ENCODE measurements at regions not wholly inside any gene's neighbourhood (a gene's known extent, or its start where the extent isn't known, plus 50 kb on each side); places are given as distances from the start of the nearest gene placed in this dataset.

- WGBS (ENCODE audit: insufficient coverage), result no CpG with 5 or more reads among the region's 1 CpG
- no peak overlapping the region for H3K4me3 Mint-ChIP-seq
These were observed 199.3 kb upstream of the KYNU start for GRCh38 chr2:142678164-142678563.

DNA sequence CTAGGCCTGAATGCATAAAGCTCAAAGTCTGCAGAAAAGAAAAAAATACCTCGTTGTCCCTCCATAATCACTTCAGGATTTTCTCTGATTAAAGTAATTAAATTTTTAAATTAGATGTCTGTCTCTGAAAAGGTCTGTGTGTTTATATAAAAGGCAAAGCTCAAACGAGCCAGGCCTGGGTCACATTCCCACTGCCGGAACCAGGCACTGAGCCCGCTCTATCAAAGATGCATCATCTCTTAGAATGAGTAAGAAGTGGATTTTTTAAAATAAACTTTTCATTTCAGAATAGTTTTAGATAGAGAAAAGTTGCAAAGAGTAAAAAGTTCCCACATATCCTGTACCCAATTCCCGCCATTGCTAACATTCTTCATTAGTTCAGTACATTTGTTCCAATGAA, 202.1 kb upstream of the KYNU start:
- Mint-ChIP-seq H3K4me1 (no peaks in the 10 kb centered on the region), H3K36me3 (no peaks in the 10 kb centered on the region), H3K4me3 (no peak overlapping the region), H3K27ac (no peak overlapping the region), H3K9me3 (peaks cover 0 to 1% (median 0%) of the 10 kb centered on the region in 7 donors), H3K27me3 (ENCODE audit: low read depth in 3 of 3) (peaks cover 0 to 2% (median 2%) of the 10 kb centered on the region in 3 donors)
- Histone ChIP-seq H3K79me2 (ENCODE audit: insufficient read depth, low read length) (no peaks in the 10 kb centered on the region), H3K36me3 (replicated peaks in 1 of 2; ENCODE audit: control insufficient read depth in 1 of 2, insufficient read depth in 2 of 2, low read length in 2 of 2) (no peaks in the 10 kb centered on the region), H3K4me1 (ENCODE audit: control insufficient read depth in 1 of 2, insufficient read depth in 2 of 2, low read length in 2 of 2) (no peaks in the 10 kb centered on the region), H2AFZ (ENCODE audit: insufficient read depth, low read depth, low read length, poor library complexity, severe bottlenecking) (no peak overlapping the region), H3K9ac (ENCODE audit: insufficient read depth, low read length, poor library complexity, severe bottlenecking) (no peak overlapping the region), H3K27ac (ENCODE audit: low read depth in 1 of 2, low read length in 2 of 2) (no peak overlapping the region), H3K9me3 (replicated peaks in 1 of 2; ENCODE audit: control insufficient read depth in 1 of 2, insufficient read depth in 1 of 2, low read length in 2 of 2) (no peaks in the 10 kb centered on the region), H3K4me2 (replicated peaks; ENCODE audit: extremely low read depth, low read length, poor library complexity, severe bottlenecking) (no peak overlapping the region), H3K4me3 (replicated peaks in 1 of 3; ENCODE audit: low read depth in 2 of 3, low read length in 3 of 3) (no peak overlapping the region), H4K20me1 (ENCODE audit: insufficient read depth, low read length) (no peaks in the 10 kb centered on the region), H3K27me3 (ENCODE audit: control insufficient read depth in 2 of 2, insufficient read depth in 2 of 2, low read length in 2 of 2) (no peaks in the 10 kb centered on the region)
- TF ChIP-seq CTCF (IDR thresholded peaks at IDR 0.05), result no peak
- intact Hi-C loops (cut with micrococcal nuclease), result no loop called here
- DNase-seq, result no peak
- WGBS (ENCODE audit: insufficient coverage), result no CpG with 5 or more reads among the region's 5 CpGs

More at GRCh38 chr2:142678164-142678563, 199.3 kb upstream of the KYNU start:
- Histone ChIP-seq H3K9ac (ENCODE audit: insufficient read depth, low read length, poor library complexity, severe bottlenecking) (no peak overlapping the region), H4K20me1 (ENCODE audit: insufficient read depth, low read length) (no peaks in the 10 kb centered on the region), H3K9me3 (replicated peaks in 1 of 2; ENCODE audit: control insufficient read depth in 1 of 2, insufficient read depth in 1 of 2, low read length in 2 of 2) (no peaks in the 10 kb centered on the region), H3K79me2 (ENCODE audit: insufficient read depth, low read length) (no peaks in the 10 kb centered on the region), H3K27ac (ENCODE audit: low read depth in 1 of 2, low read length in 2 of 2) (no peak overlapping the region), H3K36me3 (replicated peaks in 1 of 2; ENCODE audit: control insufficient read depth in 1 of 2, insufficient read depth in 2 of 2, low read length in 2 of 2) (no peaks in the 10 kb centered on the region), H2AFZ (ENCODE audit: insufficient read depth, low read depth, low read length, poor library complexity, severe bottlenecking) (no peak overlapping the region), H3K4me3 (replicated peaks in 1 of 3; ENCODE audit: low read depth in 2 of 3, low read length in 3 of 3) (no peak overlapping the region), H3K4me2 (replicated peaks; ENCODE audit: extremely low read depth, low read length, poor library complexity, severe bottlenecking) (no peak overlapping the region), H3K27me3 (ENCODE audit: control insufficient read depth in 2 of 2, insufficient read depth in 2 of 2, low read length in 2 of 2) (no peaks in the 10 kb centered on the region), H3K4me1 (ENCODE audit: control insufficient read depth in 1 of 2, insufficient read depth in 2 of 2, low read length in 2 of 2) (no peaks in the 10 kb centered on the region)
- Mint-ChIP-seq H3K36me3 (no peaks in the 10 kb centered on the region), H3K27ac (no peak overlapping the region), H3K4me1 (no peaks in the 10 kb centered on the region), H3K27me3 (ENCODE audit: low read depth in 3 of 3) (peaks cover 0 to 2% (median 2%) of the 10 kb centered on the region in 3 donors), H3K9me3 (no peaks in the 10 kb centered on the region)
- TF ChIP-seq CTCF (IDR thresholded peaks at IDR 0.05), result no peak
- DNase-seq, result no peak
- intact Hi-C loops (cut with micrococcal nuclease), result no loop called here
